GM18511 (cell line): ENCODE measurements at regions not wholly inside any gene's neighbourhood (a gene's known extent, or its start where the extent isn't known, plus 50 kb on each side); places are given as distances from the start of the nearest gene placed in this dataset.

Experiments used
- ATAC-seq: cut with Tn5 transposase; IDR thresholded peaks from one replicate; pipeline ENCODE4 v1.9.1; 2021; ENCODE audit warnings: mild to moderate bottlenecking, moderate library complexity; ENCODE audit not compliant: unreplicated experiment

DNA sequence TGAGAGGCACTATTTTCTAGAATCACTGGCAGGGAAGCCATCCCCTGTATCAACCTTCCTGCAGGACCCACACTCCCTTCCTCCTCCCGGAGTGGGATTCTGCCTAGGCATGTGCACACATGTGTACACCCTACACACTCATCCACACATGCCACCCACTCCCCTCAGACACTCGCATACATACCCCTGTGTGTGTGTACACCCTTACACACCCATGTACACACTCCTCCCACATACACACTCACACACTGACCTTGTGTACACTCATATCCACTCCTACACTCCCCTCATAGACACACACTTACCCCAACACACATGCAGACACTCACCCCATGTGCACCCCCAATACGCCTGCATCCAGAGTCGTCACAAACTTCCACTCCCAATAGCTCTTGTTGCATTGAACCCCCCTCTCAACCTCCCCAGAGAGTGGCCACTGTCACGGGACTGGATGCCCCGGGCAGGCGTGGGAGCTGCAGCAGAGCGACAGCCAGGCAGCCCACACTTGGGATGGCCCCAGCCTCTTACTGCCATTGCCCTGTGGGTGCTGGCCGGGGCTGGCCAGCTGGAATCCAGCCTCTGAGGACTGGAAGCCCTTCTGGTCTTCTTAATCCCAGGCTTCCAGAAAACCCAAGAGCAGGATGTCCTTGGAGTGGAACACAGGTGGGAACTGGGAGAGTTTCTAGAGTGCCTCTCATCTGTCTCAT, 251.0 kb downstream of the LOXHD1 start:
- no peak for ATAC-seq

DNA sequence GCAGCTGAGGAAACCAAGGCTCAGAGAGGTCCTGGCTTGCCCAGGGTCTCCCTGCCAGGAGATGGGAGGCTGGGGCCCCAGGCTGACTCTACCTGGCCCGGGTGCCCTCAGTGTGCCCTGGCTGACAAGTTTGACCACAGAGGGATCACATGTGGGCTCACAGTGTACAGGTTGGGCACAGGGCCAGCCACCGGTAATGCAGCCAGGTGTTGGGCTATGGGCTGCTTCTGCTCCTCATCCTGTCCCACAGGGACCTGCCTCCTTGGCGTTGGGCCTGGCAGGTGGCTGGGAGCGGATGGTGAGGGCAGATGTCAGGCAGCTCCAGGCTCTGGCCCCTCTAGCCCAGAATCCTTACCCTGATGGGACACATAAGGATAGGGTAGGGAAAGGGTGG, 250.5 kb downstream of the LOXHD1 start:
- ATAC-seq = no peak

DNA sequence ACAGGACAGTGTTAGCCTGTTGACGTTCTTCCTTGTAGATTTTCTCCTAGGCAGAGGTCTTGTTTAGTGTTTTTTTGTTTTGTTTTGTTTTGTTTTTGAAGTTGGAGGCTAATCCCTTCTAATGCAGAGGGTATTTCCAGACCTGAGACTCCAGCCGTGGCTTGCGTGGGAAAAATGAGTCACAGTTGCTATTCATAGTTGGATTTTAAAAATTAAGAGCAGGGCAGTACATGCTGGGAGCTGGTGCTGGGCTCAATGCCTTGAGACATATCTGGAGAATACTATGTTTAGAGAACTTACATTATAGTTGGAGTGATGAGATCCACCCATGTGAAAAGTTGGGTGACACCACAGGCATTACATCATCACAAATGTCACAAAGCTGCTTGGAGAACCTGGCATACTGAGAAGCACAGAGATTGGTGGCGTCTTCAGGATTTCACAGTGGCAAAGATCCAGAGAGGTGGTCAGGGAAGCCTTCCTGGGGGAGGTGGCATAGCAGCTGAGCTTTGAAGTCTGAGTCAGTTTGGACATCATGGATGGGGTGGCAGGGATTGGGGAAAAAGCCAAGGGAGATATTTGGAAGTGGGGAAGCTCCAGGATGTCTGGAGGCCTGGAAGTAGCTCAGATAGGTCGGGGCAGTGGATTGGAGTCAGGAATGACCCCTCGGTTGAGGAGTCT, 249.4 kb downstream of the LOXHD1 start:
- ATAC-seq = no peak

DNA sequence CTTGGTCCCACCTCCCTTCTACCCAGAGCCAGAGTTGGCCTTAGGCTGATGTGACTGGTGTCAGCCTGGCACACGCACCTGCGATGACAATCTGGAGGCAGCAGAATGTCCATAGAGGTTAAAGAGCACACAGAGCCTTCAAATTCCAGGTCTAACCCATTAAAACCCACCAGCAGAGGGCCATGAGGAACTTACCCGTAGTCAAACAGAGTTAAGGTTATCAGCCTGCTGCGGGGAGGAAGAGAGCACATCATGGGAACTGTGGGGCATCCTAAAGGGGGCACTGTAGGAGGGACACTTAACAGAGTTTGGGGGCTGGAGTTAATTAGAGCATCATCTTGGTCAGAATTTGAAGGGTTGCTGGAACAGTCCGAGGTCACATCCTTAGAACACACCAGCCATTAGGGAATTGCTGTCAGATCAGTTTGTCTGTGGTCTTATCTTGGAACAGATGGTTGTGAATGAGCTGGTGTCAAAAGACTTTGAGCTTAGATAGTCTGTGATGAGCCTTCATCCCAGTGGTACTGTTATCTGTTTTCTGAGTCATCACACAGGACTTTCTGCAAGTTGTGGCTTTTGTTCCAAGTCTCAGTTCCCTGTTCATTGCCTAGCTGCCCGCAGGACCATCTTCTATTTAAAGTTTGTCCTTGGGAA, 248.6 kb downstream of the LOXHD1 start:
- no peak for ATAC-seq

DNA sequence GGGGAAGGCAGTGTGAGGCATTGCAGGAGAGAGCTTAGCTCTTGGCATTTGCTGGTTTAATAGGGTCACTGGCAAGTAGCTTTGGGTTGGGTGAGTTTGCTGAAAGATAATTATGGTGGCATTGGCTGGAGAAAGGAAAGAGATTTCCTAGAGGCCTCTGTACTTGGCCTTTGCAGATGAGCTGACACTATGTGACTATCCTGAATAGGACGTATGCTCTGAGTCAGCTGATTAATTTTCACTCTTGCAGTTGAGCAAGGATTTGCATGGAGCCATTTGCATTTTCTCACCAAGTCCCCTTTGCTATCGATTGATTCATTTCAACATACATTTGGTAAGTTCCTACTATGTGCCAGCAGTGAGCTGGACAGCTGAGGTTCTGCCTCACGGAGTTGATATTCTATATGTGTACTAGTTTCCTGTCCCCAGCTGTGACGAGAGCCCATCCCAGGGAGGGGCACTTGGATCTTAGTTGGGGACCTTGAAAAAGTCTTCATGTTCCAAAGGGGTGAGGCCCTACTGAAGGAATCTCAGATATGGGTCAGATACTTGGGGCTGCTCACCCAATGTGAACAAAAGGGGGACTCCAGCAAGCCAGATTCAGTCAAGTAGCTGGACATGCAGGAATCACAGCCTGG, 245.7 kb downstream of the LOXHD1 start:
- no peak for ATAC-seq

DNA sequence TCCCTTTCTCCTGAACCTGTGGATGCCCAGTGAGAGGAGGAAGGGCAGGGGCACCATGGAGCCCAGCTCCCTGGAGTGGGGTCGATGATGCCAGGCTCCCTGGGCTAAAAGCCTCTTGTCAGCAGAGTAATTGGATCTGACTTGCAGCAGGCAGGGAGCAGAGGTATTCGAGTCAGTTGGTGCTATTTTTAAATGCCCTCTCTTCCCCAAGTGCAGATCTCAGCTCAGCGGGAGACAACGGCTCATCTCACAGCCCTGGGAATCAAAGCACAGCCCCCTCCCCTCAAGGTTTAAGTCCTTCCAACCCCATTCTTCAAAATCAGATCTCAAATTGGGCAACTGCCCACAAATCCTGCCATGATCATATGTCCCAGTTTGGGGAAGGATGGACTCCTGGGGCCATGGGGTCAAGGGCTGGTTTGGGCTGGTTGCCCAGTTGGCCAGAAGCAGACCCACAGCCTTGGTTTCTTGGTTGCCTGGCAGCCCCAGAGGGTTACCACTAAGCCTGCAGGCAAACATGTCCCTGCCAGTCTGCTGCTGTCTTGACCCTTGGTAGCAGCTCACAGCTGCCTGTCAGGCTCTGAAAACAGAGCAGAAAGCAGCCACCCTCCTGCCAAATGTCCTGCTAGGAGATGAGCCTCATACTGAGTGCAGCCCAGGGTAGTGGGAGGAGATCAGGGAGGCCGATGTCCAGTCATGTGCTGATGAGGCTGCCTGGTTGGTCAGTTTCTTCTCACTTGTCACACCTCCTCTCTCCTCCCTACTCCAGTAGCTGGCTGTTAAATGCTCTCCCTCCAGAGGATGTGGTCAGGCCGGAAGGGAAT, 244.9 kb downstream of the LOXHD1 start:
- no peak for ATAC-seq

- ATAC-seq = no peak
Observed at GRCh38 chr18:46412916-46413315, 244.1 kb downstream of the LOXHD1 start.

- no peak for ATAC-seq
Observed at GRCh38 chr18:46413684-46414083, 243.3 kb downstream of the LOXHD1 start.

- ATAC-seq = no peak
Observed at GRCh38 chr18:46414863-46415262, 242.2 kb downstream of the LOXHD1 start.

DNA sequence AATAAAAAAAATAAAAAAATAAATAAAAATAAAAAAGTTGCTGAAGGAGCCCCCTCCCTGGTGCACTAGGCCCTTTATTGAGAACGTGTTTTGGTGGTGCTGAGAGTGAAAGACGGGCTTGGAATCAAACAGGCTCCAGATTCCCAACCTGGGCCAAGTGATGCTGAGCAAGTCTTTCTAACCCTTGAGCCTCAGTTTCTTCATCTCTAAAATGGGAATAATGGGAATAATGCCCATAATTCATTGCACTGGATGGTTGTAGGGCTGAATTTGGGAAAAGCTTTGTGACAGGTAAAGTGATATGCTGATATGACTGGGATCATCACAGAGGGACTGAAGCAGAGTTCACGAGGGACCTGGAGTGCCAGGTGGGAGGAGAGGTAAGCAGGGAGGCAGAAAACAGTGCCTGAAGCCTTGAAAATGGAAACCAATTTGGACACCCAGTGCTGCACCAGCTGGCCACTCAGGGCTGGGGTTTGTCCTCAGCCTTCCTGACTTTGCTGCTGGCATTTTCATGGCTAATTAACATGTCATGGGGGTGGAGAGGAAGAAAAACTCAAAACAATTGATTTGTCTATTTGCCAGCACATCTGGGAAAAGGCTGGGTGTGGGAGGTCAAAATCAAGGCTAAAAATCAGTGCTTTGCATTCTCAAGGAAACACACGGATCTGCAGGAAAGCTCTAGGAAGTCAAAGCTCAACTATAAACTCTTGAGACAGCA, 241.3 kb downstream of the LOXHD1 start:
- ATAC-seq = no peak

DNA sequence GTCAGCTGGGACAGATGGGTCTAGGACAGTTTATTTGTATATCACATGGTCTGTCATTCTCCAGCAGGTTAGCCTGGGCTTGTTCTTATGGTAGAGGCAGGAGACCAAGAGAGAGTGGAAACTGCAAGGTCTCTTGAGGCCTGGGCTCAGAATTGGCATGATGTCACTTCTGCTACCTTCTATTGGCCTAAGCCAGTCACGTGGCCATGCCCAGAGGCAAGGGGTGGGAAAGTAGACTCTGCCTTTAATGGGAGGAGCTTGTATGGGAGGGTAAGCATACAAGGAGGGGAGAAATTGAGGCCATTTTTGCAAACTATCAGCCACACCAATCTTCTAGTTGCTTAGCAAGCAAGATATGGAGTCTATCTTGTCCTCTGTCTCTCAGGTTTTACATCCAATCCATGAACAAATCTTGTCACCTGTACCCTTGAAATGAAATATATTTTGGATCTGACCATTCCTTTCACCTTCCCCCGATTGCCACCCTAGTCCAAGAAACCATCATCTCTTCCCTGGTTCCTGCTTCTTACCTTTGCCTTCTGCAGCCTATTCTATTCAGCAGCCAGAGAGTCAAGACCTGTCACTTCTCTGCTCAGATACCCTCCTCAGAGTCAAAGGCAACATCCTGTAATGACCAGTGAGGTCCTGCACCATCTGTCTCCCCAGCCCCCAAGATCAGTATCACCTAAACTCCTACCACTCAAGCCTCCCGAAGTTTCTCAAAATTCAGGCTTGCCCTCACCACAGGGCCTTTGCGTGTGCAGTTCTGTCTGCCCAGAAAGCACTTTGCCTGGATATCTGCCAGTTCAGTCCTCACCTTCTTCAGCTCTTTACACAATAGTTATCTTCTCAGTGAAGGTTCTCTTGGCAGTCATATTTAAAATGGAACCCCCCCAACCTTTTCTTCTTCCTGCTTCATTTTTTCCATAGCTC, 240.0 kb downstream of the LOXHD1 start:
- ATAC-seq = peak; percentile 60

GRCh38 chr18:46418663-46419260, 238.3 kb downstream of the LOXHD1 start:
- ATAC-seq = peak; percentile 24

DNA sequence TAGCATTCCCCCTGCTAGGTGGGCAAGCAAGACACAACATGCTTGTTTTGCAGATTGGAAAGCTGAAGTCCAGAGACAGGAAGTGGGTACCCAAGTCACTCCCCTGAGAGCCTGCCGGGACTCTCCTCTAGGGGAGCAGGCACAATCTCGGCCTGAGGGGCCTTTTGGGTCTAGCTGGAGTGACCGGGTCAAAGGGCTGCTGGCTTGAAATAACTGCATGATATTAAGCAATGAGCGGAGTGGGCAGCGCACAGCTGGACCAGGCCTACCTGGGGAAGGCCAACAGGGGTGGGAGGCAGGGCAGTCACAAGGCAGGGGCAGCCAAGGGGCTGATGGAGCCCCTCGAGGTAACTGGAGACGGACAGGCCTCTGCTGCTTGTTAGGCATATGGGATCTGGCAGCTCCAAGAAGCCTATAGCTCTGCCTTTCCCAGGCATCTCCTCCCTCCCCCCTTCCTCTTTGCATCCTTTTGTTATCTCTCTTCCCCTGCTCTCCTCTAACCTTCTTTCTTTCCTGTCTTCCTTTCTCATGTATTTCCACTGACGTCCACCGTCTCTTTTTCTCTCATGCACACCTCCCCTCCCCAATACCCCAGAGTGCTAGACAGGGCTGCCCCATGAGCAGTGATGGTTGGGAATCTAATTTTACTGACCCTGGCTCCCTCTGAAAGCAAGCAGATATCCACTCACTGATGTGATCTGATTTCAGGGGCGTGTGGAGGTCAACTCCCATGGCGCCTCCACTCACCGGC, 237.5 kb downstream of the LOXHD1 start:
- ATAC-seq = peak; percentile 40

GRCh38 chr18:46421973-46422551, 235.0 kb downstream of the LOXHD1 start:
- no peak for ATAC-seq

DNA sequence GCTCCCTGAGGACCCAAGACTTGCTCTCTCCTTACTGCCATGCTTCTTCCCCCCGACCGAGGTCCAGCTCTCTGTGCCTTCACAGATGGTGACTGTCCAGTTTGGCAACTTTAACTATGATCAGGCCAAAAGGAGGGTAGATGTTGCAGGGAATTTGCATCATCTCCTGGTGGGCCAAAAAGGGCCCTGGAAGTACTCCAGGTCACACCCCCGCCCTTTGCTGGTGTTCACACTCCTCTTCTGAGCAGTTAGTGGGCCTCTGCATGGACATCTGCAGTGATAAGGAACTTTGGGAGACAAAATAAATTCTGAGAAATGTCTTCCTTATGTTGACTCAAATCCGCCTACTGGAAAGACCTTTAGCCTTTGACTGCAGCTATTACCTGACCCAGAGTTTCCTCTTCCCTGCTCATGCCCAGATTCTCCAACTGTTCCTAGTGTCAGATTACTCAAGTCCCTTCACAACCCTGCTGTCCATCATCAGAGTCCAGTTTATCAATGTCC, 234.4 kb downstream of the LOXHD1 start:
- ATAC-seq = no peak

DNA sequence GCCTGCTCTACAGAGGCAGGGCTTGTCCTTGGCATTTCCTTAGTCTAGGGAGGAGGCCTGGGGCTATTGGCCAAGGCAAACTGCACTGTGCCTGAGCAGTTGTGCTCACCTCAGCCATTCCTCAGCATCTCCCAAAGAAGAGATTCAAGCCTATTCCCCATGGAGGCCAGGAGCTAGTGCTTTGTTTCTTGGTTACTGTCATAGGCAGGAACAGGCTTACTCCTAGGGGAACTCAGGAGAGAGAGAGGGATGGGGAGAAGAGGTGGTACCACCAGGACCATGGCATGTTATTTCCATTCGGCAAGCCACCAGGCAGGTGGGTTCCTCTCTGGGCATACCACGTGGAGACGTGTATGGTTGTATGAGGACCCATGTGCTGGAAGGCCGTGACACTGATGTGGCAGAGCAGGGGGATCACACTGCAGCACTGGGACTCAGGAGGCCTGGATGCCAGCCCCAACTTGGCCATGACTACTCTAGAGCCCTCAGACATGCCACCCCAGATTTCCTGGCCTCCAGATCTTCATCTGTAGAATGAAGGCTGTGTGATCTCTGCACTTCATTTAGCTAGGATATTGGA, 233.7 kb downstream of the LOXHD1 start:
- no peak for ATAC-seq

GRCh38 chr18:46424898-46425297, 232.1 kb downstream of the LOXHD1 start:
- ATAC-seq = no peak
